HepG2 (cell line): ENCODE measurements at regions not wholly inside any gene's neighbourhood (a gene's known extent, or its start where the extent isn't known, plus 50 kb on each side); places are given as distances from the start of the nearest gene placed in this dataset.

Experiments used
- ATAC-seq: fragments of 200-7000 bp; cut with Tn5 transposase; 3 replicates; pipeline ENCODE4 v1.9.1; 2020; ENCODE audit warnings: mild to moderate bottlenecking, moderate library complexity
- BruUV-seq: library from RNA; stranded (reverse); fragments of 400-500 nt; replicated peaks from 2 replicates; lab custom pipeline; 2021; lab: Mats Ljungman, UMichigan
- CTCF ChIA-PET: fragments of 300-600 bp; formaldehyde crosslinking; extraction: SDS; loops from one replicate; lab custom pipeline; 2021; ENCODE audit warnings: low total read pairs, inconsistent platforms, low intra/inter-chr PET ratio; lab: Yijun Ruan, JAX
- POLR2A ChIA-PET: fragments of 350-600 bp; sonication (Branson Sonifier 250); formaldehyde crosslinking; loops from one replicate; lab custom pipeline; 2020; ENCODE audit warnings: antibody characterized with exemption, inconsistent platforms; lab: Yijun Ruan, JAX
- DNase-seq: peaks from one replicate; pipeline ENCODE4 v3.0.0-alpha.2; 2015; ENCODE audit warnings: low spot score
- FAIRE-seq: peaks from 3 replicates; lab custom pipeline; 2011; peaks lifted over from hg19 to GRCh38; lab: Jason Lieb, UNC
- H2AFZ ChIP-seq: one replicate; pipeline ENCODE4 v1.6.1; 2011; ENCODE audit warnings: low read length, inconsistent platforms
- H3K27ac ChIP-seq: fragments of 300-600 bp; 3 replicates; pipeline ENCODE4 v1.8.0; 2011; ENCODE audit warnings: mixed run types, mild to moderate bottlenecking, mixed read lengths, low read length, inconsistent platforms; ENCODE audit not compliant: insufficient read depth; ENCODE audit errors: extremely low read length
- H3K27me3 ChIP-seq, 2 experiments: fragments of 200-600 bp in 1 of 2; 2 replicates in 1 of 2; 3 replicates in 1 of 2; pipeline versions ENCODE4 v1.6.0 to v1.8.0; 2011; ENCODE audit warnings: low read length in 2 of 2, mild to moderate bottlenecking in 2 of 2, moderate library complexity in 2 of 2, inconsistent platforms in 1 of 2; ENCODE audit not compliant: insufficient read depth in 2 of 2, control insufficient read depth in 1 of 2
- H3K36me3 ChIP-seq, 2 experiments: fragments of 200-600 bp in 1 of 2; replicated peaks in 1 of 2; 2 replicates in 1 of 2; 3 replicates in 1 of 2; pipeline versions ENCODE4 v1.5.1 to v1.8.0; 2011; ENCODE audit warnings: low read length in 2 of 2, inconsistent platforms in 1 of 2; ENCODE audit not compliant: insufficient read depth in 2 of 2, control insufficient read depth in 1 of 2
- H3K4me1 ChIP-seq: 2 replicates; pipeline ENCODE4 v1.5.1; 2012; ENCODE audit warnings: low read length, inconsistent platforms; ENCODE audit not compliant: insufficient read depth
- H3K4me2 ChIP-seq: 2 replicates; pipeline ENCODE4 v1.6.0; 2011; ENCODE audit warnings: low read depth, low read length, inconsistent platforms
- H3K4me3 ChIP-seq, 3 experiments: fragments of 200-600 bp in 1 of 3; sonication (generic), shearing (Covaris generic) in 1 of 3; replicated peaks in 1 of 3; 2 replicates each; pipeline ENCODE4 v1.5.1; 2011 to 2016; ENCODE audit warnings: low read length in 3 of 3, inconsistent platforms in 2 of 3, low read depth in 2 of 3, mild to moderate bottlenecking in 2 of 3, control low read depth in 1 of 3, mixed read lengths in 1 of 3; ENCODE audit not compliant: insufficient read depth in 1 of 3
- H3K79me2 ChIP-seq: one replicate; pipeline ENCODE4 v1.6.1; 2011; ENCODE audit warnings: low read length, inconsistent platforms; ENCODE audit not compliant: insufficient read depth
- H3K9ac ChIP-seq: 2 replicates; pipeline ENCODE4 v1.6.0; 2011; ENCODE audit warnings: mild to moderate bottlenecking, low read depth, low read length, inconsistent platforms; ENCODE audit not compliant: insufficient read depth
- H3K9me3 ChIP-seq: 2 replicates; pipeline ENCODE4 v1.5.1; 2012; ENCODE audit warnings: mild to moderate bottlenecking, low read length
- H4K20me1 ChIP-seq: 2 replicates; pipeline ENCODE4 v1.6.0; 2011; ENCODE audit warnings: inconsistent platforms, mild to moderate bottlenecking, low read length, moderate library complexity; ENCODE audit not compliant: insufficient read depth
- CENPT ChIP-seq: sonication (generic); formaldehyde crosslinking; IDR thresholded peaks from 2 replicates; pipeline ENCODE4 v1.8.0; 2022; ENCODE audit warnings: low read depth, mild to moderate bottlenecking, moderate library complexity, missing genetic modification reagents
- CTCF ChIP-seq: sonication (generic); formaldehyde crosslinking; IDR thresholded peaks from 2 replicates; pipeline ENCODE4 v1.5.0; 2020; ENCODE audit warnings: mild to moderate bottlenecking, missing genetic modification reagents, moderate library complexity
- FOXP4 ChIP-seq: sonication (generic); formaldehyde crosslinking; IDR thresholded peaks from 2 replicates; pipeline ENCODE4 v1.4.0; 2020; ENCODE audit warnings: missing genetic modification reagents
- GTF2F1 ChIP-seq: fragments of 150-350 bp; IDR thresholded peaks from 2 replicates; pipeline ENCODE4 v1.6.1; 2014; ENCODE audit warnings: low read length
- MAFF ChIP-seq: IDR thresholded peaks from 2 replicates; pipeline ENCODE4 v1.6.1; 2011; ENCODE audit warnings: low read depth, low read length, improper control_type of control experiment
- NAIF1 ChIP-seq: sonication (generic); formaldehyde crosslinking; IDR thresholded peaks from 2 replicates; pipeline ENCODE4 v1.5.0; 2020; ENCODE audit warnings: mild to moderate bottlenecking, missing genetic modification reagents, borderline replicate concordance
- SIX4 ChIP-seq: sonication (generic); formaldehyde crosslinking; IDR thresholded peaks from 2 replicates; pipeline ENCODE4 v1.4.0; 2020; ENCODE audit warnings: missing genetic modification reagents
- ZNF75D ChIP-seq: sonication (generic); formaldehyde crosslinking; IDR thresholded peaks from 2 replicates; pipeline ENCODE4 v1.8.1; 2023; ENCODE audit warnings: missing genetic modification reagents, mild to moderate bottlenecking, borderline replicate concordance
- ZNF761 ChIP-seq: sonication (generic); formaldehyde crosslinking; conservative IDR thresholded peaks from 2 replicates; pipeline ENCODE4 v1.4.0; 2020; ENCODE audit warnings: mild to moderate bottlenecking, missing genetic modification reagents
- ZSCAN25 ChIP-seq: sonication (generic); formaldehyde crosslinking; IDR thresholded peaks from 2 replicates; pipeline ENCODE4 v1.8.0; 2022; ENCODE audit warnings: mild to moderate bottlenecking, missing genetic modification reagents
- WGBS: methylation state at CpG from one replicate; pipeline ENCODE4 v1.1.6; 2017; ENCODE audit warnings: low lambda C conversion rate; 5-methylcytosine and 5-hydroxymethylcytosine counted together
- in situ Hi-C: cut with HindIII; loops from 2 replicates; pipeline ENCODE4 v1.10.0; 2017; ENCODE audit warnings: low pct_unique_long_range_greater_than_20kb; ENCODE audit not compliant: extremely low pct_ligation_motif_present
- intact Hi-C: fragments of 100-400 bp; cut with micrococcal nuclease; formaldehyde crosslinking; loops from one replicate; pipeline ENCODE4 v1.10.0; 2022; ENCODE audit not compliant: unreplicated experiment

GRCh38 chr6:91911945-91912344, 1325.1 kb upstream of the MAP3K7 start:
- FAIRE-seq: no peak

More at GRCh38 chr6:91911945-91912344, 1325.1 kb upstream of the MAP3K7 start:
- no peaks in the 10 kb centered on the region for H3K79me2 ChIP-seq
- DNase-seq (no peak), ATAC-seq (no peak)
- intact Hi-C loops: no loop called here
- ChIA-PET POLR2A (no interaction called here), CTCF (no interaction called here)
- H4K20me1 ChIP-seq: no peaks in the 10 kb centered on the region
- H3K27ac ChIP-seq: no peak overlapping the region
- H2AFZ ChIP-seq: no peak overlapping the region
- H3K36me3 ChIP-seq: no peaks in the 10 kb centered on the region
- no peaks in the 10 kb centered on the region for H3K27me3 ChIP-seq
- in situ Hi-C loops: no loop called here
- 0% methylated on average over 2 of the region's 2 CpGs for WGBS
- H3K4me2 ChIP-seq: no peak overlapping the region
- H3K9ac ChIP-seq: no peak overlapping the region
- H3K9me3 ChIP-seq: peaks cover 6% of the 10 kb centered on the region; the same call in 1 of the 2 replicates
- TF ChIP-seq ZNF75D (CRISPR knock-in tag): no peak
- no peak for TF ChIP-seq GTF2F1
- no peak for TF ChIP-seq CTCF
- no peak for TF ChIP-seq ZSCAN25 (CRISPR knock-in tag)
- TF ChIP-seq CENPT: no peak
- no peak for TF ChIP-seq FOXP4 (CRISPR knock-in tag)
- TF ChIP-seq ZNF761 (CRISPR knock-in tag): no peak
- no peak for TF ChIP-seq SIX4
- TF ChIP-seq MAFF: no peak
- no peak for TF ChIP-seq NAIF1 (CRISPR knock-in tag)
- H3K4me1 ChIP-seq: no peaks in the 10 kb centered on the region
- BruUV-seq: no TSS peak
- H3K4me3 ChIP-seq: no peak overlapping the region
